HFFc6 (cell line): ENCODE measurements at regions not wholly inside any gene's neighbourhood (a gene's known extent, or its start where the extent isn't known, plus 50 kb on each side); places are given as distances from the start of the nearest gene placed in this dataset.
"Not testable (repeated sequence)": the region's sequence is repeated elsewhere in the genome, so short reads cannot be mapped to it uniquely, and the experiment has no call there.

Experiments
- DNase-seq: peaks from one replicate; pipeline ENCODE4 v3.0.0-alpha.2; 2018
- H3K27ac Mint-ChIP-seq: 2 replicates; pipeline ENCODE4 v1.8.0; 2020; ENCODE audit warnings: mild to moderate bottlenecking, mixed read lengths
- H3K27me3 Mint-ChIP-seq: 2 replicates; pipeline ENCODE4 v1.8.0; 2021; ENCODE audit warnings: mild to moderate bottlenecking, moderate library complexity, mixed read lengths; ENCODE audit not compliant: insufficient read depth
- H3K36me3 Mint-ChIP-seq: 2 replicates; pipeline ENCODE4 v1.8.0; 2021; ENCODE audit warnings: low read depth, mixed read lengths
- H3K4me1 Mint-ChIP-seq: 2 replicates; pipeline ENCODE4 v1.8.0; 2020; ENCODE audit warnings: low read depth, mixed read lengths
- H3K4me3 Mint-ChIP-seq: 2 replicates; pipeline ENCODE4 v1.8.0; 2020; ENCODE audit warnings: mild to moderate bottlenecking, moderate library complexity, mixed read lengths
- H3K9me3 Mint-ChIP-seq: 2 replicates; pipeline ENCODE4 v1.8.0; 2020; ENCODE audit warnings: mild to moderate bottlenecking, mixed read lengths
- CTCF ChIP-seq: fragments of 200-600 bp; sonication (generic); IDR thresholded peaks from 2 replicates; pipeline ENCODE4 v1.5.0; 2021; ENCODE audit warnings: antibody characterized with exemption, mild to moderate bottlenecking

- H3K27ac Mint-ChIP-seq = no peak overlapping the region
- no peak for TF ChIP-seq CTCF
- no peak overlapping the region for H3K4me3 Mint-ChIP-seq
Observed at GRCh38 chr20:19047040-19047950, 165.1 kb upstream of the SLC24A3 start.

GRCh38 chr20:19047951-19048296 lies 164.5 kb upstream of the SLC24A3 start:
- H3K4me1 Mint-ChIP-seq = no peaks in the 10 kb centered on the region
- H3K27me3 Mint-ChIP-seq = peaks cover 2% of the 10 kb centered on the region; the same call in 1 of the 2 replicates
- no peaks in the 10 kb centered on the region for H3K36me3 Mint-ChIP-seq
- peaks cover 51% of the 10 kb centered on the region for H3K9me3 Mint-ChIP-seq
- no peak overlapping the region for H3K4me3 Mint-ChIP-seq
- no peak for DNase-seq
- no peak overlapping the region for H3K27ac Mint-ChIP-seq
- TF ChIP-seq CTCF = no peak

More at GRCh38 chr20:19047040-19047950, 165.1 kb upstream of the SLC24A3 start:
- Mint-ChIP-seq H3K36me3 (no peaks in the 10 kb centered on the region), H3K4me1 (no peaks in the 10 kb centered on the region), H3K9me3 (peaks cover 51% of the 10 kb centered on the region), H3K27me3 (peaks cover 2% of the 10 kb centered on the region; the same call in 1 of the 2 replicates)
- no peak for DNase-seq

- Mint-ChIP-seq H3K36me3 (no peaks in the 10 kb centered on the region; the same call in 1 of the 2 replicates), H3K4me1 (no peaks in the 10 kb centered on the region), H3K27me3 (no peaks in the 10 kb centered on the region), H3K9me3 (peaks cover 49% of the 10 kb centered on the region), H3K4me3 (no peak overlapping the region), H3K27ac (no peak overlapping the region)
- no peak for TF ChIP-seq CTCF
- no peak for DNase-seq
Observed at GRCh38 chr20:19048995-19049501, 163.4 kb upstream of the SLC24A3 start.

- Mint-ChIP-seq H3K9me3 (peaks cover 48% of the 10 kb centered on the region), H3K4me3 (no peak overlapping the region), H3K27me3 (no peaks in the 10 kb centered on the region), H3K36me3 (no peaks in the 10 kb centered on the region; the same call in 1 of the 2 replicates), H3K4me1 (no peaks in the 10 kb centered on the region), H3K27ac (no peak overlapping the region)
- TF ChIP-seq CTCF = no peak
- no peak for DNase-seq
Observed at GRCh38 chr20:19049514-19049913, 162.9 kb upstream of the SLC24A3 start.

GRCh38 chr20:19056909-19057308 lies 155.5 kb upstream of the SLC24A3 start:
- Mint-ChIP-seq H3K4me3 (no peak overlapping the region), H3K4me1 (no peaks in the 10 kb centered on the region), H3K9me3 (peaks cover 79% of the 10 kb centered on the region), H3K27me3 (no peaks in the 10 kb centered on the region; the same call in 1 of the 2 replicates), H3K27ac (no peak overlapping the region), H3K36me3 (no peaks in the 10 kb centered on the region; the same call in 1 of the 2 replicates)
- no peak for TF ChIP-seq CTCF
- no peak for DNase-seq

- not testable (repeated sequence) for H3K27me3 Mint-ChIP-seq, H3K4me3 Mint-ChIP-seq, DNase-seq, H3K36me3 Mint-ChIP-seq, H3K4me1 Mint-ChIP-seq, H3K27ac Mint-ChIP-seq
- H3K9me3 Mint-ChIP-seq = peaks cover 81% of the 10 kb centered on the region
Observed at GRCh38 chr20:19064788-19065187, 147.7 kb upstream of the SLC24A3 start.
